Astrocyte (in vitro differentiated cells and primary cell): ENCODE measurements at regions not wholly inside any gene's neighbourhood (a gene's known extent, or its start where the extent isn't known, plus 50 kb on each side); places are given as distances from the start of the nearest gene placed in this dataset.

Experiments
- DNase-seq: peaks from one replicate; pipeline ENCODE4 v3.0.0-alpha.2; 2010; ENCODE audit warnings: low read depth
- FAIRE-seq: peaks from 2 replicates; lab custom pipeline; 2011; peaks lifted over from hg19 to GRCh38; lab: Jason Lieb, UNC
- H2AFZ ChIP-seq: 2 replicates; pipeline ENCODE4 v1.6.0; 2012; ENCODE audit warnings: low read depth, low read length, inconsistent platforms
- H3K27ac ChIP-seq: 2 replicates; pipeline ENCODE4 v1.5.1; 2011; ENCODE audit warnings: low read depth, low read length, inconsistent platforms
- H3K27me3 ChIP-seq: 2 replicates; pipeline ENCODE4 v1.6.0; 2011; ENCODE audit warnings: low read length, inconsistent platforms; ENCODE audit not compliant: insufficient read depth
- H3K36me3 ChIP-seq: 2 replicates; pipeline ENCODE4 v1.5.1; 2011; ENCODE audit warnings: low read length, inconsistent platforms; ENCODE audit not compliant: insufficient read depth
- H3K4me1 ChIP-seq: 2 replicates; pipeline ENCODE4 v1.5.1; 2011; ENCODE audit warnings: low read length, inconsistent platforms; ENCODE audit not compliant: insufficient read depth
- H3K4me2 ChIP-seq: 2 replicates; pipeline ENCODE4 v1.6.0; 2012; ENCODE audit warnings: low read length, inconsistent platforms
- H3K4me3 ChIP-seq: 2 replicates; pipeline ENCODE4 v1.5.1; 2011; ENCODE audit warnings: low read depth, mild to moderate bottlenecking, low read length, inconsistent platforms; ENCODE audit not compliant: insufficient read depth
- H3K79me2 ChIP-seq: 2 replicates; pipeline ENCODE4 v1.6.0; 2012; ENCODE audit warnings: mild to moderate bottlenecking, low read length, inconsistent platforms; ENCODE audit not compliant: insufficient read depth
- H3K9ac ChIP-seq: 2 replicates; pipeline ENCODE4 v1.6.0; 2012; ENCODE audit warnings: mild to moderate bottlenecking, low read length, inconsistent platforms
- H3K9me3 ChIP-seq: 2 replicates; pipeline ENCODE4 v1.5.1; 2012; ENCODE audit warnings: low read depth, mild to moderate bottlenecking, low read length, inconsistent platforms; ENCODE audit not compliant: insufficient read depth
- H4K20me1 ChIP-seq: 2 replicates; pipeline ENCODE4 v1.6.0; 2012; ENCODE audit warnings: low read length, inconsistent platforms; ENCODE audit not compliant: insufficient read depth
- H3K27ac Mint-ChIP-seq: one replicate; pipeline ENCODE4 v1.8.0; 2021; ENCODE audit warnings: mild to moderate bottlenecking, mixed read lengths; ENCODE audit not compliant: unreplicated experiment
- H3K27me3 Mint-ChIP-seq: one replicate; pipeline ENCODE4 v1.8.0; 2021; ENCODE audit warnings: low read depth, mixed read lengths; ENCODE audit not compliant: unreplicated experiment
- H3K36me3 Mint-ChIP-seq: one replicate; pipeline ENCODE4 v1.8.0; 2021; ENCODE audit warnings: low read depth, mixed read lengths; ENCODE audit not compliant: unreplicated experiment
- H3K4me1 Mint-ChIP-seq: one replicate; pipeline ENCODE4 v1.8.0; 2021; ENCODE audit warnings: low read depth, mixed read lengths; ENCODE audit not compliant: unreplicated experiment
- H3K4me3 Mint-ChIP-seq: one replicate; pipeline ENCODE4 v1.8.0; 2021; ENCODE audit warnings: mild to moderate bottlenecking, moderate library complexity, mixed read lengths; ENCODE audit not compliant: unreplicated experiment
- H3K9me3 Mint-ChIP-seq: one replicate; pipeline ENCODE4 v1.8.0; 2021; ENCODE audit warnings: mild to moderate bottlenecking, mixed read lengths; ENCODE audit not compliant: unreplicated experiment
- CTCF ChIP-seq: IDR thresholded peaks from 2 replicates; pipeline ENCODE4 v1.5.1; 2011; ENCODE audit warnings: low read depth, mild to moderate bottlenecking, inconsistent platforms, low read length, moderate library complexity; ENCODE audit not compliant: insufficient read depth
- EZH2 ChIP-seq: IDR thresholded peaks from 2 replicates; pipeline ENCODE4 v1.6.1; 2012; ENCODE audit warnings: mild to moderate bottlenecking, low read length, inconsistent platforms; ENCODE audit not compliant: insufficient read depth

DNA sequence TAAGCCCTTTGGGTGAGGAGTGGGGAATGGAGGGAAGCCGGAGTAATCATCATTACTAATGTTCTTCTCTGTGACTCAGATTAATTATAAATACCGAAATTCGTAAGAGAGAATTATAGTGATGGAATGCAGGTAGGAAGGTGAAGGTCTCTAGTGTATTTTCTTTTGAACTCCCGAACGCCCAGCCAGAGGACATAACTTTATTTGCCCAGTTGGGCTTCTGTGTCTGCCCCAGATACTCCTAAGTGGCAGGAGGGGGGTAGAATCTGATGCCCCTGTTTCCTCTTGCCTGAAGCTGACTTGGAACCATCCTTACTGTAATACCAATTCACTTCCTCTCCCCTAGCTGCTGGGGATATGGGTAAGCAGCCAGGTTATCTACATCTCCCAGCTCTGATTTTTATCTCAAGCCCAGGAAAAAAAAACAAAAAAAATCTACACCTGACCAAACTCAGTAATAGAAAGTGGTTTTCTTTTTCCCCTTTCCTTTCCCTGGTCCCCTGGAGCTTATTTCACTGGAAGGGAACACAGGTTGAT is 84.4 kb upstream of the CISTR start:
- no peaks in the 10 kb centered on the region for H3K4me1 ChIP-seq
- no peak overlapping the region for H3K9ac ChIP-seq
- Mint-ChIP-seq H3K4me1 (no peaks in the 10 kb centered on the region), H3K27ac (no peak overlapping the region), H3K4me3 (no peak overlapping the region), H3K36me3 (no peaks in the 10 kb centered on the region), H3K27me3 (peaks cover 54% of the 10 kb centered on the region), H3K9me3 (peaks cover 3% of the 10 kb centered on the region)
- H3K36me3 ChIP-seq = no peaks in the 10 kb centered on the region
- H2AFZ ChIP-seq = no peak overlapping the region
- no peaks in the 10 kb centered on the region for H4K20me1 ChIP-seq
- FAIRE-seq (no peak), DNase-seq (no peak)
- no peaks in the 10 kb centered on the region for H3K79me2 ChIP-seq
- H3K27me3 ChIP-seq = peaks cover 17% of the 10 kb centered on the region
- no peaks in the 10 kb centered on the region for H3K9me3 ChIP-seq
- H3K27ac ChIP-seq = no peak overlapping the region
- no peak for TF ChIP-seq EZH2
- no peak for TF ChIP-seq CTCF
- H3K4me2 ChIP-seq = no peak overlapping the region
- no peak overlapping the region for H3K4me3 ChIP-seq

GRCh38 chr12:53838978-53839377 is 87.2 kb upstream of the CISTR start:
- H3K36me3 Mint-ChIP-seq = no peaks in the 10 kb centered on the region
- no peaks in the 10 kb centered on the region for H3K36me3 ChIP-seq
- peaks cover 15% of the 10 kb centered on the region for H3K27me3 ChIP-seq

More at GRCh38 chr12:53838978-53839377, 87.2 kb upstream of the CISTR start:
- no peak for DNase-seq
- no peaks in the 10 kb centered on the region for H4K20me1 ChIP-seq
- H2AFZ ChIP-seq = no peak overlapping the region
- H3K27ac Mint-ChIP-seq = no peak overlapping the region
- FAIRE-seq = no peak
- H3K9me3 ChIP-seq = no peaks in the 10 kb centered on the region
- no peak overlapping the region for H3K4me3 Mint-ChIP-seq
- no peak overlapping the region for H3K4me2 ChIP-seq
- H3K27me3 Mint-ChIP-seq = peaks cover 65% of the 10 kb centered on the region
- H3K4me1 ChIP-seq = no peaks in the 10 kb centered on the region
- H3K4me3 ChIP-seq = no peak overlapping the region
- TF ChIP-seq CTCF (no peak), EZH2 (no peak)
- peaks cover 6% of the 10 kb centered on the region for H3K9me3 Mint-ChIP-seq
- no peak overlapping the region for H3K27ac ChIP-seq
- no peak overlapping the region for H3K9ac ChIP-seq
- H3K4me1 Mint-ChIP-seq = peaks cover 8% of the 10 kb centered on the region
- no peaks in the 10 kb centered on the region for H3K79me2 ChIP-seq
